GM19463 (cell line): ENCODE measurements at regions not wholly inside any gene's neighbourhood (a gene's known extent, or its start where the extent isn't known, plus 50 kb on each side); places are given as distances from the start of the nearest gene placed in this dataset.
"Not testable (repeated sequence)": the region's sequence is repeated elsewhere in the genome, so short reads cannot be mapped to it uniquely, and the experiment has no call there.

ENCODE experiments used
- ATAC-seq: cut with Tn5 transposase; IDR thresholded peaks from one replicate; pipeline ENCODE4 v1.9.1; 2021; ENCODE audit warnings: mild to moderate bottlenecking, moderate library complexity; ENCODE audit not compliant: unreplicated experiment

- no peak for ATAC-seq
These were observed 56.4 kb downstream of the FOXF2 start for GRCh38 chr6:1445650-1446330.

DNA sequence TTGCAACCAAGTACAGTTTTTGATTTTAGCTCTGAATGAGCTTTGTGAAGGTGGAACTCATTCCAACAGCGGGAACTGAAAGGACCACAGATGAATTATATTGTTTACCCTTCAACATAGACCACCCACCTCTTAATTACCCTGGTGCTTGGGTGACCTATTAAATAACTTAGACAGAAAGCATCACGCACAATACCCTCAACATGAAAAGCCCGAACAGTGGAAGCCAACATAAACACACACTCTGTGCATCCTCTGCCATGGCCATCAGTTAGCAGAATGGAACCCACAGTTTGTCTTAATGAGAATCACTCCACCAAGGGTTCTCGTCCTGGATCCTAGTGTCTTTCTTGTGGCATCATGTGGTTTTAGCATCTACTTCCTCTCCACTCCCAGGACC, 60.5 kb downstream of the FOXF2 start:
- no peak for ATAC-seq

DNA sequence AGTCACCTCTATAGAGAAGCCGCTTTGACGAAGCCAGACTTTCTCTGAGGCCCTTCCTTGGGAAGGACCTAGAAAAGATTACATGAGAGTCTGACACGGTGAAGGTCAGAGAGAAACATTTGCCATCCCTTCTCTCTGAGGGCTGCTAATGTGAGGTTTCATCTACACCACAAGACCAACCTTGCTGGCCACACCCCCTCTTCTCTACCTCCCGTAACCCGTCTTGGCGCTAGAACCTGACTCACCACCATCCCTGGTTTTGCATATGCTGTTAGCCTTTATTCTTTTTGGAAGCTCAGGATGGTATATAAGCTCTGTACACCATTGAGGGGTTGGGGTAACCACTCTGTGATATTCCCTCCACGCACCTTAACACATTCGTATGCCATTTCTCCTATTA, 63.6 kb downstream of the FOXF2 start:
- ATAC-seq, result no peak

GRCh38 chr6:1456816-1457215, 67.4 kb downstream of the FOXF2 start:
- not testable (repeated sequence) for ATAC-seq

DNA sequence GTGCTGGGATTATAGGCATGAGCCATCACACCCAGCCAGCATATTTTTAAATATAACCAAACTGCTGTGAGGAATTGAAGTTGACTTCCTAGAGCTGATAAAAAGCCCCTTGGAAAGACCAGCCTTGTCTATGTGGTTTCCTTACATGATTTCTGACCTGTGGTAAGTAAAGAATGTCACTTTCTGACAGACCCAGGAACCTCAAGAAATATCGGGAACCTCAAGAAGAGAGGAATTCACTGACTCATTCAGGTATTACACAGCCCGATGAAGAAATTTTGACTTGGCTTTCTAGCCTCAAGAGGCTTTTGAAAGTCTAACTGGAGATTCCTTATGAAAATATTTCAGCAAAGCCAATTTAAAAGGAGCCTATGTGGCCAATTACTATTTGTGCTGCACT, 71.8 kb downstream of the FOXF2 start:
- ATAC-seq, result no peak

GRCh38 chr6:1461736-1462135, 72.4 kb downstream of the FOXF2 start:
- ATAC-seq, result no peak

GRCh38 chr6:1463275-1463674, 73.9 kb downstream of the FOXF2 start:
- ATAC-seq, result no peak

- no peak for ATAC-seq
These were observed 74.5 kb downstream of the FOXF2 start for GRCh38 chr6:1463751-1464426.

- no peak for ATAC-seq
These were observed 75.5 kb downstream of the FOXF2 start for GRCh38 chr6:1464781-1465370.

- ATAC-seq, result no peak
These were observed 78.8 kb downstream of the FOXF2 start for GRCh38 chr6:1468126-1468525.

DNA sequence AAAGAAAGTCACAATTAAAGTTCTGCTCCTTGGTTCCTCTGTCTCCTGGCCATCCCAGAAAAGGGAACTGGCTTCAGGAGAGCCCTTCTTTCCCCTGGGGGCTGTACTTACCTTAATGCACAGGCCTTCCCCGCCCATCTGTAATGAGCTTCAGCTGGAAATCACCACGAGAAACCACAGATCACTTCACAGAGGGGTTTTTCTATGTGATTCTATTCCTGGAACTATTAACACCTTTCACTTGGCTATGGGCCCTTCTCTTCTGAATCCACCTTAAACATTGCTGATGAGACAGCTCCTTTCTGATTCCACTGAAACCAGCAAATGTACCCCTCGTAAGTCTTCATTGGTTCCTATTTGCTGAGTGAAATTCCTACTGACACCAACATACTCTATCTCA, 80.7 kb downstream of the FOXF2 start:
- ATAC-seq, result peak; percentile 79

- no peak for ATAC-seq
These were observed 83.3 kb downstream of the FOXF2 start for GRCh38 chr6:1472643-1473042.

DNA sequence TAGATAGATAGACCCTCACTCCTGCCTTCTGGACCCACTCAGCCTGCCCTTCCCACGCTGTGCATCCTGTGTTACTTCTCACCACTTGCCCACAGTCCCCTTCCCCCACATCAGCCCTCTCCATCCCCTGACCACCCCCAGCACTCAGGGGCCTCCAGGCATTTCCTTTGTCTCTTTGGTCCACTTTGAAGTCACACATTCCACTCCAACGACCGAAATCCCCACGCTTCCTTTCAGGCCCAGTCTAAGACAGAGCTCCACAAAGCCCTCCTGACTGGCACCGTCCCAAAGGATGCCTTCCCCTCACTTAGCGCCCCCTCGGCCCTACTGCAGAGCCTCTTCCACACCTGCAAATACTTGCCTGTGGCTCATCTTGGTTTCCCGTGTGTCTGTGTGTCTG, 83.8 kb downstream of the FOXF2 start:
- ATAC-seq, result no peak

- ATAC-seq, result no peak
These were observed 84.2 kb downstream of the FOXF2 start for GRCh38 chr6:1473598-1473997.

DNA sequence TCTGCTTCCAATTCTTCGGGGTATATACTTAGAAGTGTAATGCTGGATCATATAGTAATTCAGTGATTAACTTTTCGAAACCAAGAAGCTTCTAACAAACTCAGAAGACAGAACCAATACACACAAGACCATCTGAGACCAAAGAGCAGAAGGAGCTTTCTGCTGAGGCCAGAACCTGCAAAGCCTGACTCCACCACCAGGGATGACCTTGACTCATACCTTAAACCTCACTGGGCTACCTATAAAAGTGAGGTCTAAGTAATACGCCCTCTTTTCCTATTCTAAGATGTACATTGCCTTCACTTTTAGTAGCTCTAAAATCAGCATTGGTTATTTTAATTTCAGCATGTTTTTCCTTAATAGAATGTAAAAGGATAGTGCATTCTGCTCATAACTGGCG, 84.8 kb downstream of the FOXF2 start:
- ATAC-seq, result no peak

DNA sequence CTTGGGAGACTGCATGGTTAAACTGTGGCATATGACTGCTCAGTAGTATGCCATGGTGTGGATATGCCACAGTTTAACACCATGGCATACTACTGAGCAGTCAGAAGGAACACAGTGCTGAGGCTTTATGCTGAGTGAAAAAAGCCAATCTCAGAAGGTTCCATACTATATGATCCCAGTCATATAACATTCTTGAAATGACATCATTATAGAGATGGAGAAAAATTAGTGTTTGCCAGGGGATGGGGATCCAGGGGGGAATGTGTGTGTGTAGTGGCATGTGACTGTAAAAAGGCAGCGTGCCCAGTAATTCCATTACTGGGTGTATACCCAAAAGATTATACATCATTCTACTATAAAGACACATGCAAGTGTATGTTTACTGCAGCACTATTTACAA, 85.8 kb downstream of the FOXF2 start:
- no peak for ATAC-seq

DNA sequence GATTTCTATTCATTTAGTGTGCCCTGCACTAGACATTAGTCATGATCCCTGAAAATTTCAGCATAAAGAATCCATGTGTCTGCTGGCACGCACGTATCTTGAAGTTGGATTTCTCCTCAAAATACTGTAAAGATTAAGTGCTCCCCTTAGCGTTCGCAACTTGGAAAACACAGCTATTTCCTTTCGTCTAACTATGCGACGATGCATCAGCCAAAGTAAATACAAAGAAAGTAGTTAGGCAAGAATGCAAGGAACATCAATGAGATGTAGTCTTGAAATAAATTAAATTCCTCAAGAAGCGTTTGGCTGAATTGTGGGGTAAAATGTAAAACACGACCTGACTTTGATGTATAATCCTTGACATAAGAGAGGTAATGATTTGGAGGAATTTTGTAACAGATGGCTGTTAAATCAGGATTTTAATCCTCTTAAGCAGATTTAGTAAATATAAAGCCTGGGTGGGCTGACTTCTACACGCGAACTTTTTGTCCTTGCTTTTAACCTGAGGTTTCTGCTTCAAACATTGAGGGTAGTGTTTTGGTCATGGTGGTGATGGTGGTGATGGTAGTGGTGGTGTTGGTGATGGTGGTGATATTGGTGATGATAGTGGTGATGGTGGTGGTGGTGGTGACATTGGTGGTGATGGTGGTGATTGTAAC, 88.2 kb downstream of the FOXF2 start:
- ATAC-seq, result no peak

- ATAC-seq, result not testable (repeated sequence)
These were observed 88.9 kb downstream of the FOXF2 start for GRCh38 chr6:1478163-1478826.

DNA sequence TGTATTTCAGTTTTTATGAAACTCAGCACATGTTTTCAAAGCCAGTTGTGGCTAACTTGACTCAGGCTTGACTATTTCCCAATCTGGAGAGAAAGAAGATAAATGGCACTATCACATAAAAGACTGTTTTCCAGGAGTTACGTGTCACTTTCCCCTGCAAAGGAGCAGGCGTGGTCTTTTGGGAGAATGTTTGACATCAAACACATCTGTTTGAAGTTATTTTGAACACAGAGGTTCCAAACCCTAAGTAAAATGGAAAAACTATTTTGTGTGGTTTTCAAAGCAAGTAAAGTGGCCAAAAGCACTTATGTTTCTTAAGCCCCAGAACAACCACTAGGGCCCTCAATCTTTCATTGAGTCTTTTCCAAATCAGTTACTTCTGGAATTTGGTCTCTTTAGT, 89.7 kb downstream of the FOXF2 start:
- no peak for ATAC-seq

GRCh38 chr6:1479601-1480221, 90.3 kb downstream of the FOXF2 start:
- ATAC-seq, result no peak

DNA sequence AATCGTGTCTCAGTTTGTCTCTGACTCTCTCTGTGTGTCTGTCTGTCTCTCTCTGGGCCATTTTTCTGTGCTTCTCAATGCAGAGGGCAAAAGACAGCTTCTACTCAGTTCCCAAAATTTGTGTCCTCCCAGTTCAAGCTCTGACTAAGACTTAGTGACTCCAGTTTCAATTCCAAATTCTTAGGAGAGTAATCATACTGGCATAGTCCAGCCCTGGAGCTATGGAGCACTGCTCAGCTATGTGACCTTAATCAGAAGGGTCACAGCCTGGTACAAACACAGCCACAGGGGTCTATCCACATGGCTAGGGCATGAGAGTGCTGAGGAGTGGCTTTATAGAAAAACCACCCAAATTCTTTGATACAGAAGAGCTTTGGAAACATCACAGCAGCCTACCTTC, 91.9 kb downstream of the FOXF2 start:
- ATAC-seq, result no peak
